ENCODE measurements at regions not wholly inside any gene's neighbourhood (a gene's known extent, or its start where the extent isn't known, plus 50 kb on each side); places are given as distances from the start of the nearest gene placed in this dataset.

DNA sequence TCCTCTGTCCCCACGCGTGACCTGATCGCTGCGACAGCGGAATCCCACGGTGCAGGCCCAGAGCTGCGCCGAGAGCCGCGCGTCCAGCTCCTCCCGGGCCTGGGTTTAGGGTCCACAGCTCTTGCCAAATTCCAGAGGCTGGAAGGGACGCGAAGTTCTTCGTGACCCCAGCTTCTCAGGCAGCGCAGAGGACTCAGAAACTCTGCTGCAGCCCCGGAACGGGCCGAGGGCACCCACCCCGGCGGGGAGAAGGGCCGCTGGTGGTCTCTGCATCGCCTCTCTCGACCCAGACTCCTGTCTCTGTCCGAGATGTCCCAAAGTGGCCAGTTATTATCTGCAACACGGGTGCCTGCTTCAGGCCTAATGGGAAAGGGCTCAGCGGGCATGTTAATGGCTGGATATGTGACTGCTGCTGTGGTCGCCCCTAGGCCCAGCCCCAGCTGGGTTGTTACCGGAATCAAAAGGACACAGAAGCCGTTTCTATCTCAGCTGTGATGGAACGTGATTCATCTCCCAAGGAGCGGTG lies 236.4 kb downstream of the VRK1 start:
- ChIA-PET CTCF (no interaction called here), POLR2A (no interaction called here)
- no peak for DNase-seq (ENCODE audit: low read depth)
- Histone ChIP-seq H3K4me3 (ENCODE audit: low read depth, low read length) (no peak overlapping the region), H3K27me3 (ENCODE audit: control insufficient read depth, insufficient read depth, low read length) (no peaks in the 10 kb centered on the region), H3K36me3 (ENCODE audit: control insufficient read depth, insufficient read depth, low read length) (no peaks in the 10 kb centered on the region)
- TF ChIP-seq, protein P1, sequence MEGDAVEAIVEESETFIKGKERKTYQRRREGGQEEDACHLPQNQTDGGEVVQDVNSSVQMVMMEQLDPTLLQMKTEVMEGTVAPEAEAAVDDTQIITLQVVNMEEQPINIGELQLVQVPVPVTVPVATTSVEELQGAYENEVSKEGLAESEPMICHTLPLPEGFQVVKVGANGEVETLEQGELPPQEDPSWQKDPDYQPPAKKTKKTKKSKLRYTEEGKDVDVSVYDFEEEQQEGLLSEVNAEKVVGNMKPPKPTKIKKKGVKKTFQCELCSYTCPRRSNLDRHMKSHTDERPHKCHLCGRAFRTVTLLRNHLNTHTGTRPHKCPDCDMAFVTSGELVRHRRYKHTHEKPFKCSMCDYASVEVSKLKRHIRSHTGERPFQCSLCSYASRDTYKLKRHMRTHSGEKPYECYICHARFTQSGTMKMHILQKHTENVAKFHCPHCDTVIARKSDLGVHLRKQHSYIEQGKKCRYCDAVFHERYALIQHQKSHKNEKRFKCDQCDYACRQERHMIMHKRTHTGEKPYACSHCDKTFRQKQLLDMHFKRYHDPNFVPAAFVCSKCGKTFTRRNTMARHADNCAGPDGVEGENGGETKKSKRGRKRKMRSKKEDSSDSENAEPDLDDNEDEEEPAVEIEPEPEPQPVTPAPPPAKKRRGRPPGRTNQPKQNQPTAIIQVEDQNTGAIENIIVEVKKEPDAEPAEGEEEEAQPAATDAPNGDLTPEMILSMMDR (IDR thresholded peaks at IDR 0.05; ENCODE audit: insufficient read depth, low read depth, low read length): no peak

DNA sequence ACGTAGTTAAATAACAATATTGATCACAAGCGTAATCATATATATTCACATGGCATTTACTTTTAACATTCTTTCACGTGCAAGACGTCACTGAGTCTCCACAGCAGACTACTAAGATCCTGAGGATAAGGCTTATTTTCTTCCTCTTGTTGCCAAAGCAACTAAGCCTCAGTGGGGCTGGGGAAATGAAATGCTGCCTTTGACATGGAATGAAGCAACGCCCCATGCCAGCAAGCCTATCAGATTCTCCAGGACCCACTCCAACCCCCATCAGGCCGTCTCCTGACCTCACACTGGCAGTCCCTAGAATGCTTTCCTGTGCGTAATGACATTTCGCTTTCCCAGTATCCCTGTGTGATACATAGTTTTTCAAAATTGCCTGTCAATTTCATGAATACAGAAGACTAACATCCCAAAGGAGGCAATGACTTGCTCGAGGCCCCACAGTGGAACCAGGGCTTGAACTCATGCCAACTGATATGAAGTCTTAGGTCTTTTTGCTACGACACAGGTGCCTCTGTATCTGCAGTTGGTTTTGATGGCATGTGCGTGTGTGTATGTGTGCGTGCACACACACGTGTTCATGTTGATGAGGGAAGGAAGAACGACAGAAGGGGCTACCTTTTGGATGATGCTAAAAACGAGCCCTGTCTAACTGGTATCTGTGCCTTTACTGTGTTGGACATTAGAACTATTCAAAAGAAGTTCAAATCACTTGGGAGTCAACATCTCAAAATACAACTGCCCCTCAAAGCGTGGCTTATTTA lies 239.1 kb downstream of the VRK1 start:
- Histone ChIP-seq H3K27me3 (ENCODE audit: control insufficient read depth, insufficient read depth, low read length) (no peaks in the 10 kb centered on the region), H3K4me3 (ENCODE audit: low read depth, low read length) (no peak overlapping the region), H3K36me3 (ENCODE audit: control insufficient read depth, insufficient read depth, low read length) (no peaks in the 10 kb centered on the region)
- CTCF ChIA-PET: no interaction called here
- DNase-seq (ENCODE audit: low read depth): no peak
- TF ChIP-seq, protein P1 (IDR thresholded peaks at IDR 0.05; ENCODE audit: insufficient read depth, low read depth, low read length): no peak
- POLR2A ChIA-PET: no interaction called here

DNA sequence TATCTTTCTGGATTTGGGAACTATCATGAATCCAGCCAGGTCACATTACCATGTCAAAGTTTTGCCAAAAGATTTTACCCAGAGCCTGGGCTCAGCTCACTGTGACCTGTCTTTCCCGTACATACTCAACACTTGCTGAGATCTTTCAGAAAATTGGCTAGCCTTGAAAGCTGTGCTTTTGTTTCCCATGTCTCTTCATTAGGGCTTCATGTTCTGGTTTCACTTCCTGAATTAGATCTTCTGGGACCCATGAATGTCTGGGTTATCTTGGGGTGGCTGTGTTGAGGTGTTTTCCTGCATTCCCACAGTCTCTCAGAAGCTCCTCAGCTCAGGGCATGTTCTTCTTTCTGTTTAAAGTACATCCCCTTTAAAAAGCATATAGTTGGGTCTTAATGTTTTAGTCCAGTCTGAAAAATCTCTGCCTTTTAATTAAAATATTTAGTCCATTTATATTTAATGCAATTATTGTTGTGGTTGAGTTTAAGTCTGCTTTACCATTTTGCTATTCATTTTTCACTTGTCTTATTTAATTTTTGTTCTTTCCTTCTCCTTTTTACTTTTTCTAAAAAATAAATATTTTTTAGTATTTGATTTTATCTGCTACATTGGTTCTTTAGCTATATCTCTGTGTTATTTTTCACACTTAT lies 242.7 kb downstream of the VRK1 start:
- H3K36me3 ChIP-seq (ENCODE audit: control insufficient read depth, insufficient read depth, low read length): no peaks in the 10 kb centered on the region
- no peak for DNase-seq (ENCODE audit: low read depth)
- CTCF ChIA-PET: no interaction called here
- H3K27me3 ChIP-seq (ENCODE audit: control insufficient read depth, insufficient read depth, low read length): no peaks in the 10 kb centered on the region
- POLR2A ChIA-PET: no interaction called here
- no peak overlapping the region for H3K4me3 ChIP-seq (ENCODE audit: low read depth, low read length)
- TF ChIP-seq, protein P1 (IDR thresholded peaks at IDR 0.05; ENCODE audit: insufficient read depth, low read depth, low read length): no peak

DNA sequence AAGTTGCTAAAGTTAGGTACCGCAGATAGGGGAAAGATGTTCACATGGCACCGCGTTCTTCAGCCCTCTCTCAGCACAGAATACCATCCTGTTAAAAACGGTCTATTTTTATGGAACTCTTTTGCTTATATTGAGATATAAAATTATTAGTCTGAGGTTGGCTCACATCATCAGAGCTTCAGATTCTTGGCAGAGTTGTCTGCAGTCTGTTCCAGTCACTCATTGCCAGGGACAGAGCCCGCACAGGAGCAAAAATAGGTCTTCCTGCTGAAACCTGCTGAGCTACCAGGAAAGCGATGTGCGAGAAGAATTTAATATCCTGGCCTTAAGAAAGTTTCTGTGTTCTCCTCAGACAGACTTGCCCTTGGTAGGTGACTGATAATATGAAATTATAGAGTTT lies 249.8 kb downstream of the VRK1 start:
- DNase-seq (ENCODE audit: low read depth): no peak
- Histone ChIP-seq H3K27me3 (ENCODE audit: control insufficient read depth, insufficient read depth, low read length) (no peaks in the 10 kb centered on the region), H3K36me3 (ENCODE audit: control insufficient read depth, insufficient read depth, low read length) (no peaks in the 10 kb centered on the region), H3K4me3 (ENCODE audit: low read depth, low read length) (no peak overlapping the region)
- ChIA-PET POLR2A (no interaction called here), CTCF (no interaction called here)
- TF ChIP-seq, protein P1 (IDR thresholded peaks at IDR 0.05; ENCODE audit: insufficient read depth, low read depth, low read length): no peak

DNA sequence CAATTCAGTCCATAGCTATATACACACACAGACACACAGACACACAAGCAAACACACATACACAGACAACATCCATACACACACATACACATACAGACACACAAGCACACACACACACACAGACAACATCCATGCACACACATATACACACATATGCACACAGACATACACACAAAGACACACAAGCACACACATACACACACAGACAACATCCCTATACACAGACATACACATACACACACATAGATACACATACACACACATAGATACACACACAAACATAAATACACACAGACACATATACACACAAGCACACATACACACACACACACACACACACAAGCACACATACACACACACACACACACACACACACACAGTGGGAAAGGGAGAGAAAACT lies 254.8 kb downstream of the VRK1 start:
- Histone ChIP-seq H3K4me3 (ENCODE audit: low read depth, low read length) (no peak overlapping the region), H3K27me3 (ENCODE audit: control insufficient read depth, insufficient read depth, low read length) (no peaks in the 10 kb centered on the region), H3K36me3 (ENCODE audit: control insufficient read depth, insufficient read depth, low read length) (no peaks in the 10 kb centered on the region)
- no peak for DNase-seq (ENCODE audit: low read depth)
- CTCF ChIA-PET: no interaction called here
- POLR2A ChIA-PET: no interaction called here
- TF ChIP-seq, protein P1 (IDR thresholded peaks at IDR 0.05; ENCODE audit: insufficient read depth, low read depth, low read length): no peak
